Kidney capillary endothelial cell (primary cell): ENCODE measurements at regions not wholly inside any gene's neighbourhood (a gene's known extent, or its start where the extent isn't known, plus 50 kb on each side); places are given as distances from the start of the nearest gene placed in this dataset.

ENCODE experiments used
- DNase-seq: peaks from one replicate; pipeline ENCODE4 v3.0.0-alpha.2; 2018; ENCODE audit warnings: low spot score

DNA sequence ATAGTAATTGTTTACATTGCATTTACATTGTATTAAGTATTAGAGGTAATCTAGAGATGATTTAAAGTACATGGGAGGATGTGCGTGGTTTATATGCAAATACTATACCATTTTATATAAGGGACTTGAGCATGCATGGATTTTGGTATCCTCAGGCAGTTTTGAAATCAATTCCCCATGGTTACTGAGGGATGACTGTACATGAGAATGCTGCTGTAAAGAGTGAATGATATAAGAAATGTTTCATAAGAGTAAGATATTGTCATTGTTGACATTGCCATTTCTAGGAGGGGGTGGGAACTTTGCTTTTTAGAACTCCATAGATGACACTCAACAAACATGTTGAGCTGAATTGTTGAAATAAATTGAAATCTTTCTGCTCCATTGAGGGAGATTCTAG, 185.0 kb downstream of the SEMA6A start:
- no peak for DNase-seq

DNA sequence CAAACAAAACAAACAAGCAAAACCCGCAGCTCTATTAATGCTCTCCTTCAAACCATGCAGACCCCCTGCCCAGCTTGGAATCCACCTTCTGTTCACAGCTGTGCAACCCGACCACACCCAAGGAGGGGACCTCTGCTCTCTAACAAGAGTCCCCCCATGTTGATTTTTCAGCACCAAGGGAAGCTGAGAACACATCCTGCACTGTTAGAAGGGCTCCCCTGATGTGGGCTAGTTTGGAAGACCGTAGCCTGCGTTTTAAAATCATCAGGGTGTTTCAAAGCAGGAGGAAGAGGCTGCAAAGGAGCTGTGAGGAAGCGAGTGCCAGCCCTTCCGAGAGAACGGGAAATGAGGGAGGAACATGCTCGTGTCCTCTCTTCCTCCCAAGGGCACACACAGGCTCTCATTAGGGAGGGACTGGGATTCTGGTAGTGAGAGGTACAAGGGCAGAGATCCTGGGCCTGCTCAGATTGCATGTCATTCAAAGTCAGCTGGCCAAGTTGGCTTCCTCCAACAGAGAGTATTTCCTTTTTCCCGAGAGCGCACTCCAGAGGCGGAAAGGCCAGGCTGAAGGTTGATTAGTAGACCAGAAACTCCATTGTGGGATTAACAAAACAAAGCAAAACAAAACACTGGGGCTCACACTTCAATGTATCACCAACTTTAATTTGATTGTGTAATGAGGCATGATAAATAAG, 185.9 kb downstream of the SEMA6A start:
- DNase-seq = peak; percentile 30

DNA sequence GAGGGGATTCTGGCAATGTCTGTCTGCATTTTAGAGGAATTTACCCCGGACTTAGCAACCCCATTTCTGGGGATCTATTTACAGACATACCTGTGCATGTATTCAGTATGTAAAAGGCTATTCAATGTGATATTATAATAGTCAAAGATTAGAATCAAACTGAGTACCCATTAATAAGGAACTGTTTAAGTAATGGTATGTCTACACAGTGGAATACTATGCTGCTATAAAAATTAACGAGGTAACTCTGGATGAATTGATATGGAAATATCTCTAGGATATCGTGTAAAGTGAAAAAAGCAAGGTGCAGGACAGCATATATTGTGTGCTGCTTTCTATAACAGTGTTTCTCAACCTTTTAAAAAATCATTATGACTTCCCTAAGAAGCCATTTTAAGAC, 186.9 kb downstream of the SEMA6A start:
- DNase-seq = no peak

GRCh38 chr5:116386633-116387032, 188.0 kb downstream of the SEMA6A start:
- DNase-seq = peak; percentile 9

- DNase-seq = peak; percentile 7
These were observed 191.8 kb downstream of the SEMA6A start for GRCh38 chr5:116382874-116383266.

DNA sequence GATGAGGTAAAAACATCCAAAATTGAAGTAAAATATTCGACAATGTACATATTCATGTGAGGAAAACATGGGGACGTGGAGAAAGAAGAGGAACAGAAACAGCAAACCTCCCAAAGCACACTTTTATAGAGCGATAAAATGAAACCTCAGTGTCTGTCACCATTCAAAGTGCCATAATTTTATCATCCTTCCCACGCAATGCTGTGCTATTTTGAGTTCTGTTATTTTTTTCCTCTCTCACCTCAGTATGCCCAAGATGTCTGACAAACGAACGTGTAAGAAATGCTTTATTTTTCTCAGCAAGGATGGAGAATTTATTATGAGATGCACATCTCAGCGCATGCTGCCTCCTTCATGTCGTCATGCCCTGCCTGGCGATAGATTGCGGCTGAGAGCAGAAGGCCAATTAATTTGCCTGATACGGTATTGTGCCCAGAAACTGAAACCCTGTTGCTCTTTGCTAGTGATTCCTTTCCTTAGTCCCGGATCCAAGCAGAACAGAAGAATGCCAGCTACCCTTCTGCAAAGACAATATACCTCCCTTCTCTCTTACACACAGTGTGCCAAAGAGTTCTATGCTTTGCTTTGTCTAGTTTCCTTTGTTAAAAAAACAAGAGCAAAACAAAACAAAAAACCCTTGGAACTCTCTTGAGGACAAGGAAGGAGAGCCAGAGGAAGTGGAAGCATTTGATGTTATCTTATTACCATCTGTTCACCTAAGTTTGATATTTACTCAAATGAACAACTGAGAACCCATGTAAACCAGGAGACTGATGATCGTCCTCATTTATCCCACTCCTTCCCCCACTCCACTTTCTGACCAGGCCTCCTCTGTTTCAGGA, 192.4 kb downstream of the SEMA6A start:
- no peak for DNase-seq

DNA sequence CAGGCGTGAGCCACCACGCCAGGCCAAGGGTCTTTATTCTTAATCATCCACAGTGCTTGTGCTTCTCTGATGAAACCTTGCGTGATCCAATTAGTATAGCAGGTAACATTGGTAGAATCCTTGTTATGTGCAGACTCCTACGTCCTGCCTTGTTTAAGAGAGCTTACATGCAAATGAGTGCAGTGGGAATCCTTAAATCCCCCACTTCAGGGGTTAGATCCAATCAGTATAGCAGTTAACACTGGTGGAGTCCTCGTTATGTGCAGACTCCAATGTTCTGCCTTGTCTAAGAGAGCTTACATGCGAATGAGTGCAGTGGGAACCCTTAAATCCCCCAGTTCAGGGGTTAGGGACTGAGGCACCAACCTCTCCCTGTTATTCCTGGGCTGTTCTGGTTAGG, 193.4 kb downstream of the SEMA6A start:
- no peak for DNase-seq

- DNase-seq = no peak
These were observed 194.0 kb downstream of the SEMA6A start for GRCh38 chr5:116380621-116381020.

DNA sequence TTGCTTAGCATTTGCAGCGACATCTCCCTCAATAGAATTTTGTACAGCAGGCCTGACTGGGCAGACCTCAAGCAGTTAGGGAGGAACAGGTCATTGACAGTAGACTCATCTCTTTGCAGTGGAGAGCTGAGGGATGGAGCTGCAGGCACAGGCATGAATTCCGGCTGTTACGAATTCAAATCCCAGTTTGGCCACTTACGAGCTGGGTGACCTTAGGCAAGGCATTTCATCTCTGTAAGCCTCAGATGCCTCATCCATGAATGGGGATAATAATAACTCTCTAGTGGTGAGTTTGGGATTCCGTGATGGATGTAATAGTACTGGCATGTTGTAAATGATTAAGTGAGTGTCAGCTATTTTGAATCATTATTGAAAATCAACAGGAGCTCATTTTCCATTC, 195.3 kb downstream of the SEMA6A start:
- DNase-seq = no peak

- no peak for DNase-seq
These were observed 195.9 kb downstream of the SEMA6A start for GRCh38 chr5:116378777-116379121.

GRCh38 chr5:116378007-116378776, 196.4 kb downstream of the SEMA6A start:
- DNase-seq = no peak

DNA sequence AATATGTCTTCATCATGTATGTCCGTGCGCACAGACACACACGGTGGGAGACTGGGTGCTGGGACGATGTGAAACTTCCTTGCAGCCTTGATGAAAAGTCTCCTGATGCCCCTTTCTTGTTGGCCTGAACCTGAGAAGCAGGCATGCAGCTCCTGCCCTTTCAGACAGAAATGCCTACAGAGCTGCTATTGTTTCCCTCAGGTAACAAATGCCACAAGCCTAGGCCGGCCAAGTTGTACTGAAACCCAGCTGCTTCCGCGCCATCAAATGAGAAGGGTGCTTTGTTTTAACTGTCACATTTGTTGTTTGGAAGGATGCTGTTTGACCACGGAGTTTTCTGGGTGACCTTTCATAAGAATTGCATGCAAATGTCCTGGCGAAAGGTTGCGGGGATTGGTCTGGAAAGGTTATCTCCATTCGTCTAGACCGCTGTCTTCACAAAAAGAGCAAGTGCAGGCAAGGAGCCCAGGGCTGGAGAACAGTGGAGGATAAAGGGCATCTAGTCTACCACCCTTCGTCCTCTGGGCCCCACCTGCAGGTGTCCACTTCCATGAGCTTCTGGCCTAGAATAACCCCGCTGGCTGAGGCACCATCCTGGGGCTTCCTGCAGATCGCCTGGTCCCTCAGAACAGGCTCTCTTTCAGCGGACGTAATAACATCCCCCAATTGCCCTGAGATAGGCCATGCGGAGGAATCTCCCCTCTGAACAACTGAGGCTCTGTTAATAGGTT, 197.2 kb downstream of the SEMA6A start:
- DNase-seq = no peak

- DNase-seq = no peak
These were observed 198.7 kb downstream of the SEMA6A start for GRCh38 chr5:116375926-116376325.

GRCh38 chr5:116374434-116374852, 200.2 kb downstream of the SEMA6A start:
- no peak for DNase-seq

DNA sequence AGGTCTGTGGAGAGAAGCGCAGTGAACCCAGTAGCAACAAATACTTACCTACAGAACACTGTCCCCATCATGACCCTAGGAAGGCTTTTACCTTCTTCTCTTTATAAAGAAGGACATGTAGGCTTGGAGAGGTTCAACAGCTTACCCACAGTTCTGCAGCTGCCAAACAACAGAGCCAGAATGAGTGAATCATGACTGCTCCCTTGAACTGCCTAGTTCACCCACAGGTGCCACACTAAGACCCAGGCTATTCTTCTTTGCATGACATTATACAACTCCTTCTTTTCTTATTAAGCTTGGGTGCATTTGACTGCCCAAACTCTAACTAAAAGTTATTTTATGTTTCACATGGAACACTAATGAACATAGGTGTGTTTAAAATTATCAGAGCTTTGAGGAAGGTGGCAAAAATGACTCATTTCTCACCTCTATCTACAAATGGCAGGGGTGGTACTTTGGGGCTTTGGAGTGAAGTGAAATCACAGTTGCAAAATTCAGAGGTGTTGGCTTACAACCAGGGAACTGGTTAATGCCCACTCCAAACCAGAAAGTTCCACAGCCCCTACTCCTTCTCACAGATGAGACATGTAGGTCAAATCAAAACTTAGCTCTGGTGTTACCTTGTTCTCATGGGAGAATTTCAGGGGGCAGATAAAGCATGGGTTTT, 201.6 kb downstream of the SEMA6A start:
- no peak for DNase-seq

- peak; percentile 39 for DNase-seq
These were observed 202.7 kb downstream of the SEMA6A start for GRCh38 chr5:116371935-116372334.

DNA sequence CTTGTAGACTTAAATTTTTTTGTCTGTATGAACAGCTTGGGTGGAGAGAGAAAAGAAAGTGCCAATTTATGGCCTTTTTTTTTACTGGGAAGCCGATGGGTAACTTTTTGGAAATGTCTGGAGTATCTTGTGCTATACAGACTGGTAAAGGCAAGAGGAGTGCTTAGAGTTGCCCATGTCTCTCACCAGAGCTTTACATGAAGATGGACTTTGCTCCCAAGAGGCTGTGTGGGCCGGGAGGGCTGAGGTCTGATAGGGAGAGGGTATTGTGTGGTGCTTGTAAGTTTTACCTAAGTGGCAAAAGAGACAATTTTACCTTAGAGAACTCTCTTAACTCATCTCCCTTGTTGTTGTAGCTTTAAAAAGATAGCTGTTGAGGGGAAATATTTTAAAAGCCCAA, 203.2 kb downstream of the SEMA6A start:
- no peak for DNase-seq

GRCh38 chr5:116370886-116371285, 203.7 kb downstream of the SEMA6A start:
- peak; percentile 66 for DNase-seq

GRCh38 chr5:116370149-116370548, 204.5 kb downstream of the SEMA6A start:
- DNase-seq = no peak

GRCh38 chr5:116365006-116365496, 209.6 kb downstream of the SEMA6A start:
- no peak for DNase-seq

- DNase-seq = no peak
These were observed 210.8 kb downstream of the SEMA6A start for GRCh38 chr5:116363780-116364179.
